GM18517 (cell line): ENCODE measurements at regions not wholly inside any gene's neighbourhood (a gene's known extent, or its start where the extent isn't known, plus 50 kb on each side); places are given as distances from the start of the nearest gene placed in this dataset.
"Not testable (repeated sequence)": the region's sequence is repeated elsewhere in the genome, so short reads cannot be mapped to it uniquely, and the experiment has no call there.

Experiments
- ATAC-seq: cut with Tn5 transposase; IDR thresholded peaks from one replicate; pipeline ENCODE4 v1.9.1; 2021; ENCODE audit warnings: mild to moderate bottlenecking, moderate library complexity; ENCODE audit not compliant: unreplicated experiment

DNA sequence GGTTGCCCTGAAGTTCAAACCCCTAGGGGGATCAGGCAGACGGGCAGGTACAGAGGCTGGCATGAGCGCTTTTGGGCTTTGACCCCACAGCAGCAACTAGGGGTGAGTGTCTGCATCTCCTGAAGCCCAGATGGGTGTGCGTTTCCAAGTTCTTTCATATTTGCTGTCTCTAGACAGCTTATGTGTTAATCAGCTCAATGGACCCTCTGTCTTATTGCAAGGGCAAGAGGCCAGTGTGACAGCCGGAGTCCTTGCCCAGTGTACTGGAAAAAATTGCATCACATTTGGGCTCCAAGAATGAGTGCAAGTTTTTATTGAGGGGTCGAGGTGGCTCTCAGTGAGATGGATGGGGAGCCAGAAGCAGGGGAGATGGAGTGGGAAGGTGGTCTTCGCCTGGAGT, 1863.7 kb upstream of the RAG2 start:
- no peak for ATAC-seq

DNA sequence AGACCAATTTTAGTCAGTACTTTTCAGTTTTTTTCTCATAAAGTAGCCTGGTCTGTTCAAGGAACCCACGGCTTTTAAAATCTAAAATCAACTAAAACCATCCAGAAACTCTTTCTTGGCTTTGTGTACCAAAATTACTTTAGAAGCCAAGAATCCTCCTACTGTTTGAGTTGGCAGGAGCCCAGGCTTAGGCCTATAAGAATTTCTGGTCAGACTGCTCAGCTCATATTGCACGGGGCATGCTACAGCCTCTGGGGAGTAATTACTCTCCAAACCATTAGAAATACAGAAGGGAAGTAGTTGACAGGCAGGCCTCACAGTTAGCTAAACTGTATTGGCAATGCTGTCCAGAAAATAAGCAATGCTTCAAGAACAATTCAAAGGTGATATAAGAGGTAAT, 1862.9 kb upstream of the RAG2 start:
- no peak for ATAC-seq

GRCh38 chr11:38460429-38460828, 1862.4 kb upstream of the RAG2 start:
- ATAC-seq, result no peak

DNA sequence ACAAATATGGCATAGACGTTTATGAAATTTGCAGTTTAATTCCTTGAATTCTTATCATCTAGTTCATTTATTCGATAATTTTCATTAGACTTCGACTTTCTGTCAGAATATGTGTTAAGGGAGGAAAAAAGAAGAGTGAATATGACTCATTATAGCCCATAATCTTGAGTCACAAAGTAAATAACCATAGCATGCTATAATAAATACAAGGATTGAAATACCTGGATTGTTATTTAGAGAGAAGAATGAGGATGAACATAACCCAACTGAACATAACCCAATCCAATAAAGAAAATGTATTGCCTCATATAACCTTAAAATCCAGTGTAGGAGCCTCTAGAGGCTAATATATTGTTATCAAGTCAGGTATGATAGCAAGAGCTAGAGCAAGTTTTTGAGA, 1858.3 kb upstream of the RAG2 start:
- no peak for ATAC-seq

DNA sequence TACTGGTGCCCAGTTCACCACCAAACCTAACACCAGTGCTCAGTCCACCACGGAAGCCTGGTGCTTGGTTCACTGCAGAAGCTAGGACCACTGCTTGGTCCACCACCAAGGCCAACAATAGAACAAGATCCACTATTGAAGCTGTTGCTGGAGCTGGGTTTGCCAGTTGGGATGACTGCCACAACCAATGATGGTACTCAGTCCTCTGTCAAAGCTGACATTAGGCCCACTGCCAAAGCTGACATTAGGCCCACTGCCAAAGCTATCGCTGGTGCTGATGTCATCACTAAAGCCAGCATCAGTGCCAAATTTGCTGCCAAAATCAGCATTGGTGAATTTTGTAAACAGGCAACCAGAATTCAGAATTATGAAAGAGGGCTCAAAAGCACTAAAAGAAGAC, 1850.2 kb upstream of the RAG2 start:
- ATAC-seq, result no peak

DNA sequence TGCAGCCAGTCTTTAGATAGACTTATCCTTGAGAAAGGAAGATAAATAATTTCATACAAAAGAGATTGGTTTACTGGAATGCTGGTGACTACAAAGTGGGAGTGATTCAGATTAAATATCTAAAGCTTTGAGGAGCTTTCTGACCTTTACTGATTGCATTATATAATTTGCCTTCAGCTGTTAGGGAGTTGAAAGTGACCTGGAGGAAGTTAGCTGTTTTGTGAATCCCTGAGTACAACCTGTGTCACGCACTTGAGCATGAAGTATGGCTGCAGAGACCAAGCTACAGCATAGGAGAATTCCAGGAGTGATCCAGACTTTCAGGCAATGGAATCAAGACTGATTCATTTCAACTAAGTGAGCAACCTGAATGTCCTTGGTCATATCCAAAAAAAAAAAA, 1848.3 kb upstream of the RAG2 start:
- no peak for ATAC-seq

- ATAC-seq, result no peak
These were observed 1840.1 kb upstream of the RAG2 start for GRCh38 chr11:38438091-38438490.

- no peak for ATAC-seq
These were observed 1827.5 kb upstream of the RAG2 start for GRCh38 chr11:38425578-38425977.

- ATAC-seq, result no peak
These were observed 1825.0 kb upstream of the RAG2 start for GRCh38 chr11:38423042-38423441.

- no peak for ATAC-seq
These were observed 1818.1 kb upstream of the RAG2 start for GRCh38 chr11:38416141-38416540.

DNA sequence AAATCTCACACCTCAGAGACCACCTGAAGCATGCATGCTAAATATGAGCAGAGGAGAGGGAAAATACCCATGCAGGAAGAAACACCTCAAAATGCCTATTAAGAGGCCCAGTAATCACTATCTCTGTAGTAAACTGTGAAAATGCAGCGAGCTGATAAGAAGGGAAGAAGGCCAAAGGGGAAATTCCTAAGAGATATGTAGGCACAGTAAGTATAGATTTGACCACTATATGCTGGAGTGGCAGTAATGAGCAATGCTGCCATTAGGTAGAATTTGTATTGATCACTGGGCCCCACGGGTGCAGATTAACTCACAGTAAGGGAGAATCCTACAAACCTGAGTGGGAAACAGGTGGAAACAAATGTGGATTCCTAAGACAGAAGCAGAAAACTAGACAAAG, 1813.1 kb upstream of the RAG2 start:
- no peak for ATAC-seq

- ATAC-seq, result no peak
These were observed 1804.0 kb upstream of the RAG2 start for GRCh38 chr11:38402063-38402462.

- no peak for ATAC-seq
These were observed 1794.1 kb upstream of the RAG2 start for GRCh38 chr11:38392176-38392575.

- no peak for ATAC-seq
These were observed 1786.5 kb upstream of the RAG2 start for GRCh38 chr11:38384568-38384967.

DNA sequence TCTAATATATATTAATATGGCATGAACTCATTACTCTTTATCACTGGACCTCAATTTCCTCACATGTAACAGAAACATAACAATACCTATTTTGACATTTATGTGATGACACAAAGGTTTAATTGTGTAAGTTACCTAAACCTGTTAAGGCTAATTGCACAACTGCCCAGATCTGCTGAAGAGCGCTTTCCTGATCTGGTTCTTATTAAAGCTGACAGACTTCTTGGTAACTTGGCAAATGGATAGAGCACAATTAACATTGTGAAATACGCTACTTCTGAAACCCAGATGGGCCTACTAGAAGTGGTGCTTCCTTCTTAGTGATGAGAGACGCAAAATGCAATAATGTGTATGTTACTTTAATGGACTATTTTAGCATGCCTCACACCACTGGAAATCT, 1767.2 kb upstream of the RAG2 start:
- no peak for ATAC-seq

GRCh38 chr11:38356255-38356654, 1758.2 kb upstream of the RAG2 start:
- ATAC-seq, result no peak

DNA sequence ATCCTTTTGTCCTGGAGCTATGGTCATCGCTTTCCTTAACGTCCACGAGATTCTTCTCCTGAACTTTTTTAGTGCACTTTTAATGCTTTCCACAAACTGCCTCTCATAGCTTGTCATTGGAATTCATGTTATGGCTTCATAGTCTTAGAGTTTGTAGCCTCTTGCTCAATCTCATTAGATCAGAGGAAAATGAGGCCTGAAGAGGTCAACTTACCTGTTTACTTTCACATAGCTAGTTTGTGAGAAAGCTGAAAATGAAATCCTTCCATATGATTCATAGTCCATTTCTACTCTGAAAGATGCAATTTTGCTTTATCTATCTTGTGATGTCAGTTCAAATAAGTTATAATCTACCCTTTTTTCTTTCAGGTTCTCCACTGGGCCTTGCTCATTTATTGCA, 1747.2 kb upstream of the RAG2 start:
- no peak for ATAC-seq

DNA sequence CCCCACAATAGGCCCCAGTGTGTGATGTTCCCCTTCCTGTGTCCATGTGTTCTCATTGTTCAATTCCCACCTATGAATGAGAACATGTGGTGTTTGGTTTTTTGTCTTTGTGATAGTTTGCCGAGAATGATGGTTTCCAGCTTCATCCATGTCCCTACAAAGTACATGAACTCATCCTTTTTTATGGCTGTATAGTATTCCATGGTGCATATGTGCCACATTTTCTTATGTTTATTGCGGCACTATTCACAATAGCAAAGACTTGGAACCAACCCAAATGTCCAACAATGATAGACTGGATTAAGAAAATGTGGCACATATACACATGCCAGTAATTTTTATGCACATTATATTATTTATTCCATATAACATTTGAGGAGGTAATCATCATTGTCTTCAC, 1743.6 kb upstream of the RAG2 start:
- not testable (repeated sequence) for ATAC-seq

DNA sequence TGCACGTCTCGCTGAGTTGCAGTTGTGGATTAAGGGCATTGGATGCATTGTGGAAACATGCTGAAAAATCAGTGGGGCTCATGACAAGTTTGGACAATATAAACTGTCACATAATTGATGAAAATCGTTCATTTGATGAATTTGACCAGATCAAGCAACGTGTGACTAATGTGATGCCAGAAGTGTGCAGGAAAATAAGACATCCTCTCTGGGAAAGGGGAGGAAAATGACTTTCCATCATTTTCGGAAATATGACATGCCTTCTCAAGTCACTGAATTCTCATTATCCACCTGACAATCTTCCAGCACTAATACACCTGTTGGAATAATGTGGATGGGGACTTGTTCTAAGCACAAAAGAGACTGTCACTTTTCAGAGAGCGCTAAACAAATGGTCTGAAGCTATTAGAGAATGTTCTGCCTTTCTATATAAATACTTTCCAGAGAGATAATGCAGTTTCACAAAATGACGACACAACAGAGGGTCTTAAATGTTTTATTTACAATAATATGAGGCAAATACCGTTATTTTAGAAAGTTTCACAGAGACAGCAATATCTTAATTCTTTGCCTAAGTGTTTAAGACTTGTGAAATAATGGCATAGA, 1741.9 kb upstream of the RAG2 start:
- no peak for ATAC-seq

GRCh38 chr11:38338022-38338421, 1740.0 kb upstream of the RAG2 start:
- not testable (repeated sequence) for ATAC-seq

DNA sequence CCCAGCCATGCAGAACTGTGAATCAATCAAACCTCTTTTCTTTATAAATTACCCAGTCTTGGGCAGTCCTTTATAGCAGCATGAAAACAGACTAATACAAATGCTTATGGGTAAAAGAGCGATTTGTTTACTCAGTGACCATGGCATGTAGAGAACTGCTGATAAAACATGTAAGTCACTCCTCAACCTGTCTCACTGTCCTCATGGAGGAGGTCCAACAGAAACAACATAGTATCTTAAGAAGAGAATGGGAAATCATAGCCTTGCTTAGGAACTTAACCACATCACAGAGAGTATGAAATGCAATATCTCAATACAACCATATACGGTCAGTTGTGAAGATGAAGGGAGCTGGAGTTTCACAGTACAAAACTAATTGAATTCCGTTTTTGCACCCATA, 1734.0 kb upstream of the RAG2 start:
- no peak for ATAC-seq

- no peak for ATAC-seq
These were observed 1732.5 kb upstream of the RAG2 start for GRCh38 chr11:38330578-38330977.

DNA sequence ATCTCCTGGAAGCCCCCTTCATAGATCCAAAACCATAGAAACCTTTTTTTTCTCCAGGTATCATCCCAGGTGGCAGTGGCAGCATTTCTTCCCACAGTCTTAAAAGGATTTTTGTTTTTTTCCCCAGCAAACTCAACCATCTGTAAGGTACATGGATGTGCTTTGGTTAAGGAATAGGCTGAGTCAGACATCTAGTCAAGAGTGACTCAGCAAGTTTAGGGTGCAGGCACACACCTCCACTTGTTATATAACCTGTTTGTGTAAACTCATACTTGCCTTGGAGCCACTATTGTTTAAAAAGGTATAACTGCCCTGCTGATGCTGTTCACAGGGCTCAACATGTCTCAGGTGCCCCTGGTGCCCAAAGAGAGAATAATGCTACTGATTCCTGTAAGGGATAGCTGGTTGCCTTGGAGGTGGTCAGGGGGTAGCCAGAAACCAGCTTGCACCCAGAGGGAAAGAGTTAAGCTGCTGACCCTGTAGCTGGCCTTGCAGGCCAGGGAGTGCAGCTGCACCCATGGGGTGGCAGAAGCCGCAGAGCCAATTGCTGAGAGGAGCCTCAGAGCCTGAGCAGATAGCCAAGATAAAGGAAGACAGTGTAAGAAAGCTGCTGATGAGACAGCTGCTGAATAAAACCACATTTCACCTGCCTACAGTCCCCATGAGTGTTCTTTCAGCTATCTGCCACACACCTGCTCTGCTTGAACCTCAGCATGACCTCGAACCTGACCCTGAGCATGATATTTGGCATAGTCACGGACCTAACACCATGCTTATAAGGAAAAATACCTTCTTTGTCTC, 1726.1 kb upstream of the RAG2 start:
- ATAC-seq, result no peak
